Stimulated activated CD8-positive, alpha-beta memory T cell treated with anti-CD3 and anti-CD28 coated beads, Interleukin-4, amount 100 ng/mL, for 4 hours (primary cell): ENCODE measurements at regions not wholly inside any gene's neighbourhood (a gene's known extent, or its start where the extent isn't known, plus 50 kb on each side); places are given as distances from the start of the nearest gene placed in this dataset.
"Not testable (repeated sequence)": the region's sequence is repeated elsewhere in the genome, so short reads cannot be mapped to it uniquely, and the experiment has no call there.

Source experiments
- DNase-seq, 2 donors: peaks; one replicate each; pipeline ENCODE4 v3.0.0-alpha.2; 2020; ENCODE audit warnings: low read depth in 2 of 2, low spot score in 1 of 2

- no peak for DNase-seq
These were observed 224.1 kb upstream of the ISL1 start for GRCh38 chr5:51159164-51159563.

- DNase-seq = no peak
These were observed 223.6 kb upstream of the ISL1 start for GRCh38 chr5:51159606-51160005.

- DNase-seq = no peak
These were observed 221.0 kb upstream of the ISL1 start for GRCh38 chr5:51162245-51162644.

- not testable (repeated sequence) for DNase-seq
These were observed 217.6 kb upstream of the ISL1 start for GRCh38 chr5:51165621-51166020.

GRCh38 chr5:51172903-51173626, 210.2 kb upstream of the ISL1 start:
- DNase-seq = no peak

- no peak for DNase-seq
These were observed 201.9 kb upstream of the ISL1 start for GRCh38 chr5:51181208-51181894.

- DNase-seq = no peak
These were observed 197.4 kb upstream of the ISL1 start for GRCh38 chr5:51185850-51186329.

GRCh38 chr5:51188001-51188591, 195.2 kb upstream of the ISL1 start:
- no peak for DNase-seq

- no peak for DNase-seq
These were observed 188.6 kb upstream of the ISL1 start for GRCh38 chr5:51194671-51195070.

GRCh38 chr5:51201024-51201423, 182.2 kb upstream of the ISL1 start:
- DNase-seq = no peak

GRCh38 chr5:51201708-51202107, 181.5 kb upstream of the ISL1 start:
- DNase-seq = no peak

- DNase-seq = no peak
These were observed 181.1 kb upstream of the ISL1 start for GRCh38 chr5:51202161-51202560.

GRCh38 chr5:51203598-51203997, 179.7 kb upstream of the ISL1 start:
- DNase-seq = no peak

GRCh38 chr5:51208296-51208695, 175.0 kb upstream of the ISL1 start:
- no peak for DNase-seq

- no peak for DNase-seq
These were observed 168.5 kb upstream of the ISL1 start for GRCh38 chr5:51214746-51215145.

GRCh38 chr5:51225789-51226742, 157.2 kb upstream of the ISL1 start:
- DNase-seq = no peak

GRCh38 chr5:51227963-51228470, 155.2 kb upstream of the ISL1 start:
- DNase-seq = no peak

- no peak for DNase-seq
These were observed 152.9 kb upstream of the ISL1 start for GRCh38 chr5:51230336-51230735.

GRCh38 chr5:51242456-51242855, 140.8 kb upstream of the ISL1 start:
- no peak for DNase-seq

- not testable (repeated sequence) for DNase-seq
These were observed 132.3 kb upstream of the ISL1 start for GRCh38 chr5:51250957-51251356.

- DNase-seq = no peak
These were observed 112.0 kb upstream of the ISL1 start for GRCh38 chr5:51271261-51271660.
